HPDE6-E6E7 (cell line): ENCODE measurements at regions not wholly inside any gene's neighbourhood (a gene's known extent, or its start where the extent isn't known, plus 50 kb on each side); places are given as distances from the start of the nearest gene placed in this dataset.

Source experiments
- DNase-seq: peaks from one replicate; pipeline ENCODE4 v3.0.0; 2011; ENCODE audit warnings: missing footprints; ENCODE audit errors: extremely low spot score

GRCh38 chr4:20528508-20528907 lies 171.8 kb upstream of the PACRGL start:
- peak; percentile 12 for DNase-seq

DNA sequence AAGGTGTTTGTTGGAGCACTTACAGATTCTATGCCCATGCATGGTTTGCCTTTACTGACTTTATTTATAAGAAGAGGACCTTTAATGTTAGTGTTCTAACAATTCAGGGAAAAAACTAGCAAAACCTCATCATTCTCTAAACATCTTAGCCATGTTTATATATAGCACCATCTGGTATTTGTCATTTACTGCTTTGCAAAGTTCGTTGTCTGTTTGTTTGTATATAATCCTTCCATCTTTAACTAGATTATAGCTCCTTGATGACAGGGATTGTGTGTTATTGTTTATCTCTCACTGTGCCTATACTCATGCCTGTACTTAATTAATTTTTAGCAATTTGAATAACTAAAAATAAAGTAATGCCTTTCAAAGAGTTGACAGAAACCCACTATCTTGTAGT lies 170.6 kb upstream of the PACRGL start:
- DNase-seq = no peak

DNA sequence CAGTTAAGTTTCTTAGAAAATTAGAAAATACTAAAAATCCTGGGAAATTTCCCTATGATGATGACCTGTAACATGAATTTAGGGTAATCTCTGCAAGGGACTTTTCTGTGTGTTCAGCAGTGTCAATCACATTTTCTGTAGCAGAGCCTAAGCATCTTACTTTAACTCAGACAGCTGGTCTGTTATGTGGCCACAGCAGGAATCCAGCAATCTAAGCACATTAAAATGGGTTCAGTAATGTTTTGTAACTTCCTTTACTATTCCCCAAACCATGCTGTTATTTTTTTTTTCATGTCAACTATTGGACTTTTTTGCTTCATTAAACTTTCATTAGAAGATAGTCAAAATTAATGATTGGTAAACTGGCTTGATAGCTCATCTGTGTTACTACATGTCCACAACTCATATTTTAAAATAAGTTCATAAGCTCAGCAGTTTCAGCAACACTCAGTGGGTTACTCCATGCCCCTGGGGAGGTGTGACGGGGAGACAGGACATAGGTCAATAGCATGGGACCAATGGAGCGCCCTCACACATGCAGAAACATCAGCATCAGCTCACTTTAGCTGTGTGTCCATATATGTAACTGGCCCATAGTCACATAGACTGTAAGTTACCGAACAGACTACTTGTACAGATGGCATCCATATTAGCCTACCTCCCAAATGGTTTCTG lies 168.0 kb upstream of the PACRGL start:
- no peak for DNase-seq

DNA sequence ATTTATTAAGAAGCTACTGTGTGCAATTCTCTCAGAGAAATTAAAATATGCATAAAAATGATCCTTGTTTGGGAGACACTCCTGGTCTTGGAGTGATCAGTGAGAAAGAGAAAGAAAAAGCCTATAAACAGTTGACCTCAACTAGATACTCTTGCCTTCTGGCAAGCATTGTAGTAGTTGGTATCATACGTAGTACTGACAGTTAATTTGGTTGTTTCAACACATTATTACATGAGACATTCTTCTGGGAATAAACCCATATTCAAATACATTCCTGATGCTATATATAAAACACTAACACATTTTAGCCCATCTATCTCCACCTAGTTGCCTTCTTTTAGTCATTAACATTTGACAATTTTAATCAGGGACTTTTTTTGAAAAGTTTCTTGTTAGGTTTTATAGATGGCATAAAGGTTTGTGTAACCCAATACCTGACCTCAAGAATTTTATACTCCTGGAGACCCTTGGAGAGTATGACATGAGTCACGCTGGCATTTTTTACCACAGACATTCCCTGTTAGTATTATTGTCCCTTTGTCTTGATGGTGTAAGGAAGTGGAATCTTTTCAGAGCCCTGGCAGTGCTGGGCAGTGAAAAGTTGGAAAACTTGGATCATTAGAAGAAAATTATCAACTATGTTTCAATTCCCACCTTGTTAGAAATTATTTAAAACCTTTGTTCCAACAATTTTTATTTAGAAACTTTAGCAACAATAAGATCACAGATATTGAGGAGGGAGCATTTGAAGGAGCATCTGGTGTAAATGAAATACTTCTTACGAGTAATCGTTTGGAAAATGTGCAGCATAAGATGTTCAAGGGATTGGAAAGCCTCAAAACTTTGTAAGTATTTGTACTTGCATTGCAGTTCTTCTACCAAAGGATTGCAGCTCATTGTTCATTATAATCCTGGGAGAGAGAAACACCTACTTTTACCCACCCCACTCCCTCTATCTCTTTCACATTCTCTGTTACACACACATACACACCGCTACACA lies 167.1 kb upstream of the PACRGL start:
- no peak for DNase-seq

DNA sequence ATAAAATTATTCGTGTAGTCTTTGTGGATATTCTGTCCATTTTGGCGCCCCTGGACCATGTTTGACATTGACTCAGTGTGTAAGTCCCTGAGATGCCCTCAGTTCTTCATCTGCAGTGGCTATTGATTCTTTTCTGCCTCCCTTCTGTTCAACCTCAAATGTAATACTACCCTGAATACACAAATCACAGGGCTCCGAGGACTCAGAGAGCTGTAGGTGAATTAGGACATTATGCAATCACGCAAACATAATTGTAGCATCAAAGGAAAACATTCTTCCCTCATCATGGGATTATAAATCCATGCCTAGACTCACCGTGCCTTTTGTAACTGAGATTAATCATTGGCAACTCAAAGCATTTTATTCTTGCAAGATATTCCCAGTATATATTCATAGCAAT lies 161.4 kb upstream of the PACRGL start:
- DNase-seq = no peak

DNA sequence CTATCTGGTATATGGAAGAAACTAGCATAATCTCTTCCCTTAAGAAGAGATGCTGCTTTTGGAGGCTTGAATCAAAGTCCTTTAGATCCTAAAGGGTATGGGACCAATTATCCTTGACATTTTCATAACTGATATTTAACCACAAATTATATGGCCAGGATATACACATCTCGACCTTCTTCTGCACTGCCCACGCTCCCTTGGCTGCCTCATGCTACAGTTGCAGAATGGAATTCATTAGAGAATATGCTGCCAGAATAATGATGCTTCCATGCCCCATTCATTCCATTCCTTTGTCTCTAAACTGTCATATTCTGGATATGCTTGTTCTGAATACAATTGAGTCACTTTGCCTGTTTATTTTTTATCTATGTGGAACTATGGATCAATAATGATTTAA lies 157.1 kb upstream of the PACRGL start:
- DNase-seq = no peak

GRCh38 chr4:20544645-20545044 lies 155.6 kb upstream of the PACRGL start:
- DNase-seq = peak; percentile 29

GRCh38 chr4:20552004-20552403 lies 148.3 kb upstream of the PACRGL start:
- no peak for DNase-seq

- DNase-seq = peak; percentile 23
Measured at GRCh38 chr4:20554134-20554533, 146.1 kb upstream of the PACRGL start.

DNA sequence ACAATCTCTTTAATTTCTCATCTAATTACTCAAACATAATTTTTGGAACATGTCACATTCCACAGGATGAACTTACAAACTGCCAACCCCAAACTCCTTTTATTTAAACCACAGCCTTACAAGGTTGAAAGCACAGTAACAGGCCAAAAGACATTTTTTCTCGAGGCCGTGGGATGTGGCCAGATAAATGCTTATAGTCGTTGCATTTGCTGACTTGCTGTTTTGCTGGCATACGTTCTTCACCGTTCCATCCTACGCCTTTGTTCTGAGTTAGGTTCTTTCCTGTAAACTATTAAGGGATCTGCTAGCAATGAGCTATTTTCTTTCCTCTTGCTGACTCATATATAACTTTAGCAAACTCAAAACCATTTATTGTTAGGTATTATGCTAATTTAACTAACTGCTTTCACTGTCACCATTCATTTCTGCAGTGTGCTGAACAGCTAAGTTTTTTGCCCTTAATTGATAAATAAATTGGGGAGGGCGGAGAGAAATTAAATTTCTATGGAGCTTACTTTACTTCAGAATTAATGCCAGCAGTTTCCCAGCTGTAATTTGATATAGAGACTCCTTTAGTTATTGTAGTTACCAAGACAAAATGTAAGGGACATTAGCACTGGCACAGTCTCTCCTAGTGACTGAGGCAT lies 135.1 kb upstream of the PACRGL start:
- DNase-seq = no peak

DNA sequence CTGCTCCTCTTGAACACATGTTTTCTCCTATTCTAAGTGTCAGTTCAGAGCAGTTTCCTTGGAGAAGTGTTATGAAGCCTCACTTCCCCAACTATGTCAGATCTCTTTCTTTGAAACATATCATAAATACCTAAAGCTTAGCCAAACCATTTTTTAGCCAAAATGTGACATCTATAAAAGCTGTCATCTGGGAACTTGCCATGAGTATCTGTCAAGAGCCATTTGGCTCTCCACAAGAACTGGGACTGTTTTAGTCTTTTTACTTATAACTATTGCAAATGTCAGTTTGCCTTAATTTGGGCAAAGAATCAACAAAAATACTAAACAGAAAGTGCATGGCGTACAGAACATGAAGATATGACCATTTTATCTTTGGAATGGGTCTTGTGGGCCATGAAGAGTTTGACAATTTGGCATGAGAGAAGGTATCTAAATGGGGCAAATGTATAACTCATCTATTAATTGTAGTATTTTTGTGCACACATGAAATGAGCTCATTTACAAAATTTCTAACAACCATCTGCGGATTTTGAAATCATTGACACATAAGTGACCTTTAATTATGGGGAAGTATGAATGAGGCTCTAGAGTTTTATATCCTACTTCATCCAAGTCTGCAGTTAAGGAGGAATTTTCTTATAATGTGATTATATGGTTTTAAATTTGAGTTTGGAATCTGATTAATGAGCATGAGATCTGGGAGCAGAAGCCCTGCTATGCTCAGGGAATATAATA lies 129.1 kb upstream of the PACRGL start:
- DNase-seq = no peak

DNA sequence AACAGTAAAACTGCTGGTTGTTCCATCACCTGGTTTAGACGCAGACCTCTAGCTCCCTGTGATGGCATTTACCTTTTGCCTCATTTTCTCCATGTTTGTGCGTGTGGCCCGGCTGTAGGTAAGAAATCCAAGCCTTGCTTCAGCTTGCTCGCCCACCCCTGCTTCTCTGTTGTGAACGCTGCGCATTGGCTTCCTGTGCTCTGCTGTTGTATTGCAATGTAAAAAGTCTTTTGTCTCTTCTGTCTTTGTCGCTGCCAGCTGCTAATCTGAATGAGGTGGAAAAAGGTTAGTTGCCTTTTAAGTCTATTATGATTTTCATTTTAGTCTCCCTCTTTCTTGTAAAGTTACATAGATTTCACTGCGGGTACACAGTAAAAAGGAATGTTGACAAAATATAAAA lies 127.3 kb upstream of the PACRGL start:
- no peak for DNase-seq

- DNase-seq = no peak
Measured at GRCh38 chr4:20574986-20575385, 125.3 kb upstream of the PACRGL start.

DNA sequence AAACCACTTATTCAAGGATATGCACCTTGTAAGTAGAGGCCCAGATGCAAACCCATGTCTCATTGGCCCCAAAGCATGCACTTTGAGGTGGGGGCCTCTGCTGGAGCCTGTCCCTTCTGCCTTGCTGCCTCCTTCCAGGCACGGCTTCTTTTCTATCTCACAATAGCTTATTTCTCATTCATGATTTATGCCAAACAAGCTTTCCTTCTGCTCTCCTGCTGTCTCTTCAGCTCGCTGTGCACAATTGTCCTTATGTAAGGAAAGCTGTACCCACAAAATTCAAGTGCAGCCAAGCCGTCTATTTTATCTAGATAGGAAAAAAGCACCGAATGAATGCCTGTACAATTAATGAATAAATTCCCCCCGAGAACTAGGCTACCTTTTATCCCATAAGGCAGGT lies 124.8 kb upstream of the PACRGL start:
- no peak for DNase-seq

DNA sequence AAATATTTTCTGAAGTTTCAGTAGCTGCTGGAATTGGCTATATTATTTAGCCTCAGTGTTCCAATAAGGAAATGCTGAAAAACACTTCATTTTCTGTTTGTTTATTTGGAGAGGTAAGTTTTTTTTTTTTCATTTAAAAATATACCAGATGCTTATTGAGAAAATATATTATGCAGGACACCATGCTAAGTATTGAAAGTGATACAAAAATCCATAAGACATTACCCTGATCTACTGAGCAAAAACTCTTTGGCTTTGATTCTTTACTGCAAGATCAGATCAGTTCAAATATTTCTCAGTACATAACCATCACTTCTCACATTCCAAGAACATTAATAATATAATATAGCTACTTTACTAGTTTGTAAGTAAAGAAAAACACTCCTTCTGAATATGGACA lies 123.4 kb upstream of the PACRGL start:
- no peak for DNase-seq

DNA sequence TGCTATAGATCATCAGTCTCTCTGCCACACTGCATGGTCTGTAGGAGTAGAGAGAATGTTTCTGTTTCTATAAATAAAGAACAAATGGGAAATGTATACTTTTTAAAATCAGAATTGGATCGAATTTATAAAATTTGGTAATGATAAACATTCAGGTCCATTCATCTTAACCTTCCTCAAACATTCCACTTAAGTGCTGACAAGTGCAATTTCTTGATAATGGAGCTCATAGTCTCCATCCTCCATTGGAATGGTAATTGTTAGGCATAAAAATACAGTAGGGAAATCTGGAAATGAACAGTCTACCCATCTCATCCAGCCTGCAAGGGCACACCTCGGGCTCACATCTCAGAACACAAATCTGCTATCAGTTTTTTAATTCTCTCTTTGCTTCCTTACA lies 122.6 kb upstream of the PACRGL start:
- no peak for DNase-seq

DNA sequence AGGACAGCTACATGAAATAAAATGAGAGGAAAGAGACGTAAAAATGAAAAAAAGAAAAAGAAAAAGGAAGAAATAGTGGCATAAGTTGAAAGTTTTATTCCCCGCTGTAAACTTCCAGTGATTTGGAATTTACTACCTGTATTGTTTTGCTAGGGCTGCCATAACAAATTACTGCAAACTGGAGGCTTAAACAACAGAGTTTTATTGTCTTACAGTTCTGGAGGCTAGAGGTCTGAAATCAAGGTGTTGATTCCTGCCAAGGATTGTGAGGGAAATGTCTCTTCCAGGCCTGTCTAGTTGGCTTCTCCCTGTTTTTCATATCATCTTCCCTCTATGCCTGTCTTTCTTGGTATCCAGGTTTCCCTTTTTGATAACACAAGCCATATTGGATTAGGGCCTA lies 119.4 kb upstream of the PACRGL start:
- DNase-seq = no peak

GRCh38 chr4:20589436-20589835 lies 110.8 kb upstream of the PACRGL start:
- DNase-seq = no peak

DNA sequence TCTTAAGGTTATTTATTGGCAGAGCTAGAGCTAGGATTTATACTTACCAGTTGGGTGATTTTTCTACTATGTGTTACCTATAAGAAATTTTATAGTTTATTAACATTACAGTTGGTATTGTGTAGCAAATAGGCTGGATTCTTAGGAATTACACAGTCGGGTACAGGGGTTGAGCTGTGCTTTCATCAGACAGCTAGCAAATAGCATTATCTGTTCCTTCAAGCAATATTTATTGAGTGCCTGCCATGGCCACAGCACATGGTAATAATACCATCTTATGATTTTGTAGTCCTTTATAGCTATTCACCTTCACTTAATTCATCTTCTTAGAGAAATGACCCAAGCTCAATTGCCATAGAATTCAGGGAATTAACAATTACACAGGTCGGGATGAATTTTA lies 109.4 kb upstream of the PACRGL start:
- no peak for DNase-seq

DNA sequence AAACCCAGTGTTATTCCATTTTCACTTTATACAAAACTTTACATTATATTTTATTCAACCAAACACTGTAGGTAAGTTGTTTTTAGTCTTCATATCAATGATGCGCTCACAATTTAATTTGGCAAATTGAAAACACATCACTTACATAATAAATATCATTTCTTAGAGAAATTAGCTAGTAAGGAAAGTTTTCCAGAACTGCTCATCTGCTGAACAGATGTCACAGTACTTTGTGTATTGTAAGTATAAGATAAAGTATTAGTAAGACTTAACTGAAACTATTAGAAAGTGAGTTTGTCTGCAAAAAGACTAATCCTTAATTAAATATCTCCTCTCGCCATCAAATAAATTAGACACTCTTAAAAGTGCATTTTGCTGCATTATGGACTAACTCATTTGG lies 108.7 kb upstream of the PACRGL start:
- DNase-seq = no peak

- DNase-seq = no peak
Measured at GRCh38 chr4:20592013-20592412, 108.2 kb upstream of the PACRGL start.

DNA sequence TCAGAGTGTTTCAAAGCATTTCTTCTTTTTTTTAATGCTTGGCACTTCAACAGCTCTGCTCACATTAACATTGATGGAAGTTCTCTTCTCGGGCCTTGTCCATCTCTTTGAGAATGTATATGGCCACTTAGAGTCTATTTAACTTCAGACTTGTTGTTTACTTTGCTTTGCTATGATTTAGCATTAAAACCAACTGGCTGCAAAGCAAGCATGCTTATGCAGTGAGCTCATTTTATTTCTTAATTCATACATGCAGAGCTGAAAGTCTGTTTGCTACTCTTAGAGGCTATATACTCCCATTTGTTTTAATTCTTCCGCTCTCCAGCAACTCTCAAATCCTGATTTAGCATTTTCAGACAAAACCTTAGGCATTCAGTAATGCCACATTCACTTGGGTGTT lies 107.6 kb upstream of the PACRGL start:
- no peak for DNase-seq
